Bronchial epithelial cell (primary cell): ENCODE measurements at regions not wholly inside any gene's neighbourhood (a gene's known extent, or its start where the extent isn't known, plus 50 kb on each side); places are given as distances from the start of the nearest gene placed in this dataset.
"Not testable (repeated sequence)": the region's sequence is repeated elsewhere in the genome, so short reads cannot be mapped to it uniquely, and the experiment has no call there.

Experiments
- DNase-seq: peaks from one replicate; pipeline ENCODE4 v3.0.0-alpha.2; 2010; ENCODE audit warnings: low read depth
- FAIRE-seq: peaks from 2 replicates; lab custom pipeline; 2011; peaks lifted over from hg19 to GRCh38; lab: Jason Lieb, UNC
- H3K27me3 ChIP-seq: 2 replicates; pipeline ENCODE4 v1.5.1; 2011; ENCODE audit warnings: low read length; ENCODE audit not compliant: control insufficient read depth, insufficient read depth
- H3K36me3 ChIP-seq: 2 replicates; pipeline ENCODE4 v1.5.1; 2011; ENCODE audit warnings: low read length; ENCODE audit not compliant: control insufficient read depth, insufficient read depth
- H3K4me3 ChIP-seq: 2 replicates; pipeline ENCODE4 v1.5.1; 2011; ENCODE audit warnings: mild to moderate bottlenecking, low read depth, low read length, control low read depth
- CTCF ChIP-seq: IDR thresholded peaks from 2 replicates; pipeline ENCODE4 v1.5.1; 2011; ENCODE audit warnings: mild to moderate bottlenecking, moderate library complexity, low read length, control low read depth, inconsistent platforms; ENCODE audit not compliant: insufficient read depth, severe bottlenecking

- H3K4me3 ChIP-seq: no peak overlapping the region
- no peaks in the 10 kb centered on the region for H3K36me3 ChIP-seq
- DNase-seq: no peak
- no peak for TF ChIP-seq CTCF
- no peak for FAIRE-seq
- H3K27me3 ChIP-seq: no peaks in the 10 kb centered on the region
Measured at GRCh38 chr4:189664693-189665250, 275.9 kb upstream of the FRG1 start.

GRCh38 chr4:189665712-189666305 is 274.9 kb upstream of the FRG1 start:
- not testable (repeated sequence) for H3K27me3 ChIP-seq, H3K36me3 ChIP-seq, H3K4me3 ChIP-seq, FAIRE-seq, DNase-seq

GRCh38 chr4:189667386-189667785 is 273.3 kb upstream of the FRG1 start:
- FAIRE-seq, H3K27me3 ChIP-seq, H3K36me3 ChIP-seq, H3K4me3 ChIP-seq, DNase-seq: not testable (repeated sequence)

- not testable (repeated sequence) for H3K36me3 ChIP-seq, FAIRE-seq, H3K4me3 ChIP-seq, DNase-seq, H3K27me3 ChIP-seq
Measured at GRCh38 chr4:189697675-189698245, 242.9 kb upstream of the FRG1 start.

- not testable (repeated sequence) for H3K4me3 ChIP-seq, FAIRE-seq, H3K27me3 ChIP-seq
Measured at GRCh38 chr4:189703000-189703399, 237.7 kb upstream of the FRG1 start.

GRCh38 chr4:189706821-189707220 is 233.9 kb upstream of the FRG1 start:
- FAIRE-seq, H3K36me3 ChIP-seq, H3K4me3 ChIP-seq, DNase-seq, H3K27me3 ChIP-seq: not testable (repeated sequence)

More at GRCh38 chr4:189703000-189703399, 237.7 kb upstream of the FRG1 start:
- DNase-seq, H3K36me3 ChIP-seq: not testable (repeated sequence)

- H3K36me3 ChIP-seq, DNase-seq, H3K4me3 ChIP-seq, FAIRE-seq, H3K27me3 ChIP-seq: not testable (repeated sequence)
Measured at GRCh38 chr4:189707227-189707626, 233.4 kb upstream of the FRG1 start.

GRCh38 chr4:189711956-189712355 is 228.7 kb upstream of the FRG1 start:
- FAIRE-seq, H3K27me3 ChIP-seq, H3K36me3 ChIP-seq, DNase-seq, H3K4me3 ChIP-seq: not testable (repeated sequence)

GRCh38 chr4:189721016-189721993 is 219.4 kb upstream of the FRG1 start:
- peak; percentile 60 for FAIRE-seq
- H3K36me3 ChIP-seq, H3K4me3 ChIP-seq, DNase-seq, H3K27me3 ChIP-seq: not testable (repeated sequence)

GRCh38 chr4:189722324-189723003 is 218.2 kb upstream of the FRG1 start:
- not testable (repeated sequence) for H3K27me3 ChIP-seq, H3K36me3 ChIP-seq, FAIRE-seq
- peak; percentile 17 for DNase-seq
- H3K4me3 ChIP-seq: peak overlapping the region; percentile 5

- H3K27me3 ChIP-seq, DNase-seq, H3K36me3 ChIP-seq, H3K4me3 ChIP-seq: not testable (repeated sequence)
- peak; percentile 28 for FAIRE-seq
Measured at GRCh38 chr4:189727982-189728638, 212.6 kb upstream of the FRG1 start.

GRCh38 chr4:189731989-189732388 is 208.7 kb upstream of the FRG1 start:
- FAIRE-seq, H3K36me3 ChIP-seq, H3K27me3 ChIP-seq, H3K4me3 ChIP-seq, DNase-seq: not testable (repeated sequence)
